ENCODE measurements at regions not wholly inside any gene's neighbourhood (a gene's known extent, or its start where the extent isn't known, plus 50 kb on each side); places are given as distances from the start of the nearest gene placed in this dataset.

GRCh38 chr16:16797239-16797638 is 418.3 kb downstream of the NPIPA7 start:
- TF ChIP-seq POLR2A (IDR thresholded peaks at IDR 0.05) (no peak), CTCF (IDR thresholded peaks at IDR 0.05) (no peak)

All from esophagus squamous epithelium (tissue), 4 donors.